GM18517 (cell line): ENCODE measurements at regions not wholly inside any gene's neighbourhood (a gene's known extent, or its start where the extent isn't known, plus 50 kb on each side); places are given as distances from the start of the nearest gene placed in this dataset.

ENCODE experiments used
- ATAC-seq: cut with Tn5 transposase; IDR thresholded peaks from one replicate; pipeline ENCODE4 v1.9.1; 2021; ENCODE audit warnings: mild to moderate bottlenecking, moderate library complexity; ENCODE audit not compliant: unreplicated experiment

- no peak for ATAC-seq
These were observed 70.4 kb upstream of the SMLR1 start for GRCh38 chr6:130756824-130757223.

DNA sequence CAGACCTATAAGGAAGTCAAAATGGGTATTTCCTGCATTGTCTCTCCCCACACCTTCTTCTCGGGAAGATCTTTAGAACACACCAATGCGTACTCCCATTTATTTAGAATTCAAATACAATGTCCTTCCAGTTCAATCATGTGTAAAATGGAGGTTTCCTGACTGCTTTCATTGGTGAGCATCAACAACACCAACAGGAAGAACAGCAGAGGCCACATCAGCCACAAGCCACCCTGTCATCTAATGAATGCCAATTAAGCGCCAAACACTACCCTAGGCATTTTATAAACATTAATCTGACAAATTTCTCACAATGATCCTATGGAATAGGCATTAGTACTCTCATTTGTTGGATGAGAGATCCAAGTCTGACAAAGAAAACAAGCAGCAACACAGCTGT is 68.4 kb upstream of the SMLR1 start:
- ATAC-seq, result no peak

GRCh38 chr6:130760006-130760405 is 67.2 kb upstream of the SMLR1 start:
- no peak for ATAC-seq

DNA sequence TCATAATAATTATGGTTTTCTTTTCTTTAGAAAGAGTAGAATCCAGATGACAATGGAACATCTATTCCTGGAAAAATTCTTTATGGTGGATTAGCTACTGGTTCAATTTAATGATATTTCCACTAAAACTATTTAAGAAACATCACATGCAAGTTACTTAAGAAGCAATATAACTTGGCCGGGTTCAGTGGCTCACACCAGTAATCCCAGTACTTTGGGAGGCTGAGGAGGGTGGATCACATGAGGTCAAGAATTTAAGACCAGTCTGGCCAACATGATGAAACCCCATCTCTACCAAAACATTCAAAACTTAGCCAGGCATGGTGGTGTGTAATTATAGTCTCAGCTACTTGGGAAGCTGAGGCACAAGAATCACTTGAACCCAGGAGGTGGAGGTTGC is 65.9 kb upstream of the SMLR1 start:
- ATAC-seq, result no peak

DNA sequence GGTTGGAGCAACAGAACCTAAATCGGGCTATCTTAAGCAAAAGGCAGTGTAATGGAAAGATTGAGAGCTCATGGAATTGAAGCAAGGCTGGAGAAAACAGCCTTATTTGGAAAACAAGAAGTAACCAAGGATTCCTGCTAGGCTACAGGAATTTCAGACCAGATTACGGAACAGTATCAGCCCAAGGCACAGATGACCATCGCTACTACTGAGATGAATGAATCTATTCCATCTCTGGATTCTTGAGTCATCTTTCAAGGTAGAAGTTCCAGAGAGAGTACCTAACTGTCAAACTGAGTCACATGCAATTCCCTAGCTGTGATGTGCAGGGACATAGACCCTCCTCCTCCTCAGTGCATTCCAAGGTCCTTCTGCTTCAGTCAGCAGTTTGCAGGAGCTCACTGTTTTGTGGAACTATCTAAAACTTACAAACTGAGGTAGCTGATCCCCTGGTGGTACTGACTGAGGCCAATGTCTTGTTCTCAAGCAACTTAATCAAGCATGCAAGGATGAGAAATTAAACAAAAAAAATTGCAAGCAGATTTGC is 62.0 kb upstream of the SMLR1 start:
- ATAC-seq, result no peak

DNA sequence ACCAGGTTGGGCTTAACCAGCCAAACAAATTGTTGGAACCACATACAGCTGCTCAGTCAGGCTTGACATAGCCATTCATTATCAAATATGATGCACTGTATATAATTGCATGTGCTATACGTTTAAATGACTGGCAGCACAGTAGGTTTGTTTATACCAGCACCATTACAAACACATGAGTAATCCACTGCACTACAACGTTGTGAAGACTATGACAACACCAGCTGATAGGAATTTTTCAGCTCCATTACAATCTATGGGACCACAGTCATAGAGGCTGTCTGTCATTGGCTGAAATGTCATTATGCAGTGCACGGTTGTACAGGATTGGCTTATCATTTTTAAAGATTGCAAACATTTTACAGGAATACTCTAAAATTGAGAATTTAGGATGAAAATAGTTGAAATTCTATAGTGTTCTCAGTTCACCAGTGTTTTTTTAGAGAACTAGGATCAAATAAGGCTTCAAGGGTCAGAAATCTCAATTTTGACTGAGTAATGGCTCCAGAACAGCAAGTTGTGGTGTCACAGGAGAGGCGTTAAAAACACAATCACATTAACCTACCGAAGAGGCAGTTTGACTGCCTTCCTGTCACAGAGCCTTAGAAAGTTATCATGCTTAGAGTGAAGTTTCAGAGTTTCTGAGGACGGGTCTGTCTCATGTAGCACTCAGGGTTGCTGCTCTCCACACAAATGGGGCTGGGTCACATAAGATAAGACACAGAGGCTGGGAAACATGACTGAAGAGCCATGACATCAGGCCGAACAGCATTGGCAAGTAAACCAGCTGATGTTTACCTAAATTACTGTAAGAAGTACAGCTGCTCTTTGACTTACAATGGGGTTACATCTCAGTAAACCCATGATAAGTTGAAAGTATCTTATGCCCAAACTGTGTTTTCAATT is 60.7 kb upstream of the SMLR1 start:
- no peak for ATAC-seq

- ATAC-seq, result no peak
These were observed 57.3 kb upstream of the SMLR1 start for GRCh38 chr6:130769861-130770260.

- no peak for ATAC-seq
These were observed 55.5 kb upstream of the SMLR1 start for GRCh38 chr6:130771741-130772140.

GRCh38 chr6:130773860-130774259 is 53.3 kb upstream of the SMLR1 start:
- ATAC-seq, result no peak

- no peak for ATAC-seq
These were observed 51.7 kb upstream of the SMLR1 start for GRCh38 chr6:130775411-130776012.

- ATAC-seq, result peak; percentile 99
These were observed 50.8 kb upstream of the SMLR1 start for GRCh38 chr6:130776287-130776925.
